ENCODE measurements at regions not wholly inside any gene's neighbourhood (a gene's known extent, or its start where the extent isn't known, plus 50 kb on each side); places are given as distances from the start of the nearest gene placed in this dataset.

GRCh38 chr13:44184740-44185139 is 188.9 kb upstream of the SERP2 start:
- peaks cover 2 to 3% (median 2%) of the 10 kb centered on the region in 3 donors for H3K27me3 Mint-ChIP-seq (ENCODE audit: low read depth in 3 of 3)
- H3K27me3 ChIP-seq (ENCODE audit: control insufficient read depth in 2 of 2, insufficient read depth in 2 of 2, low read length in 2 of 2): no peaks in the 10 kb centered on the region
- H3K4me2 ChIP-seq (replicated peaks; ENCODE audit: extremely low read depth, low read length, poor library complexity, severe bottlenecking): no peak overlapping the region
- no peaks in the 10 kb centered on the region for H3K36me3 ChIP-seq (replicated peaks in 1 of 2; ENCODE audit: control insufficient read depth in 1 of 2, insufficient read depth in 2 of 2, low read length in 2 of 2)
- no peaks in the 10 kb centered on the region for H3K4me1 ChIP-seq (ENCODE audit: control insufficient read depth in 1 of 2, insufficient read depth in 2 of 2, low read length in 2 of 2)
- no peak for TF ChIP-seq CTCF (IDR thresholded peaks at IDR 0.05)
- no peak for DNase-seq
- H3K9ac ChIP-seq (ENCODE audit: insufficient read depth, low read length, poor library complexity, severe bottlenecking): no peak overlapping the region
- H4K20me1 ChIP-seq (ENCODE audit: insufficient read depth, low read length): no peaks in the 10 kb centered on the region
- H3K9me3 Mint-ChIP-seq: peaks cover 0 to 2% (median 0%) of the 10 kb centered on the region in 7 donors
- H3K4me3 Mint-ChIP-seq: no peak overlapping the region
- peak overlapping the region in 1 of 7 donors; percentile 19 for H3K27ac Mint-ChIP-seq
- intact Hi-C loops (cut with micrococcal nuclease): loop anchor here in 1 of 2 donors (10.0 kb wide), 1 partner anchor 250 kb away; no protein-coding TSS in a partner anchor
- H3K9me3 ChIP-seq (replicated peaks in 1 of 2; ENCODE audit: control insufficient read depth in 1 of 2, insufficient read depth in 1 of 2, low read length in 2 of 2): no peaks in the 10 kb centered on the region
- H3K36me3 Mint-ChIP-seq: no peaks in the 10 kb centered on the region
- no peak overlapping the region for H3K27ac ChIP-seq (ENCODE audit: low read depth in 1 of 2, low read length in 2 of 2)
- H2AFZ ChIP-seq (ENCODE audit: insufficient read depth, low read depth, low read length, poor library complexity, severe bottlenecking): no peak overlapping the region
- no peak overlapping the region for H3K4me3 ChIP-seq (replicated peaks in 1 of 3; ENCODE audit: low read depth in 2 of 3, low read length in 3 of 3)
- WGBS (ENCODE audit: insufficient coverage): no CpG with 5 or more reads among the region's 1 CpG
- H3K4me1 Mint-ChIP-seq: no peaks in the 10 kb centered on the region
- no peaks in the 10 kb centered on the region for H3K79me2 ChIP-seq (ENCODE audit: insufficient read depth, low read length)

- no peaks in the 10 kb centered on the region for H3K27me3 ChIP-seq (ENCODE audit: control insufficient read depth in 2 of 2, insufficient read depth in 2 of 2, low read length in 2 of 2)
- no peaks in the 10 kb centered on the region for H3K79me2 ChIP-seq (ENCODE audit: insufficient read depth, low read length)
- no peaks in the 10 kb centered on the region for H4K20me1 ChIP-seq (ENCODE audit: insufficient read depth, low read length)
- peaks cover 9% of the 10 kb centered on the region for H3K4me1 Mint-ChIP-seq
- H3K9me3 Mint-ChIP-seq: peaks cover 0 to 3% (median 1%) of the 10 kb centered on the region in 7 donors
- no peak overlapping the region for H3K4me3 ChIP-seq (replicated peaks in 1 of 3; ENCODE audit: low read depth in 2 of 3, low read length in 3 of 3)
- intact Hi-C loops (cut with micrococcal nuclease): loop anchor here in 1 of 2 donors (10.0 kb wide), 1 partner anchor 247 kb away; no protein-coding TSS in a partner anchor
- H3K27me3 Mint-ChIP-seq (ENCODE audit: low read depth in 3 of 3): peaks cover 0 to 2% (median 0%) of the 10 kb centered on the region in 3 donors
- peak in 1 of 3 donors; percentile 22 for DNase-seq
- WGBS (ENCODE audit: insufficient coverage): 68% methylated on average over 2 of the region's 2 CpGs
- no peak overlapping the region for H2AFZ ChIP-seq (ENCODE audit: insufficient read depth, low read depth, low read length, poor library complexity, severe bottlenecking)
- H3K4me1 ChIP-seq (ENCODE audit: control insufficient read depth in 1 of 2, insufficient read depth in 2 of 2, low read length in 2 of 2): no peaks in the 10 kb centered on the region
- H3K4me3 Mint-ChIP-seq: no peak overlapping the region
- no peaks in the 10 kb centered on the region for H3K9me3 ChIP-seq (replicated peaks in 1 of 2; ENCODE audit: control insufficient read depth in 1 of 2, insufficient read depth in 1 of 2, low read length in 2 of 2)
- H3K36me3 Mint-ChIP-seq: no peaks in the 10 kb centered on the region
- no peaks in the 10 kb centered on the region for H3K36me3 ChIP-seq (replicated peaks in 1 of 2; ENCODE audit: control insufficient read depth in 1 of 2, insufficient read depth in 2 of 2, low read length in 2 of 2)
- TF ChIP-seq CTCF (IDR thresholded peaks at IDR 0.05): no peak
- H3K4me2 ChIP-seq (replicated peaks; ENCODE audit: extremely low read depth, low read length, poor library complexity, severe bottlenecking): no peak overlapping the region
- H3K9ac ChIP-seq (ENCODE audit: insufficient read depth, low read length, poor library complexity, severe bottlenecking): no peak overlapping the region
- no peak overlapping the region for H3K27ac ChIP-seq (ENCODE audit: low read depth in 1 of 2, low read length in 2 of 2)
- no peak overlapping the region for H3K27ac Mint-ChIP-seq
Measured at GRCh38 chr13:44188257-44188656, 185.4 kb upstream of the SERP2 start.
